ENCODE measurements at regions not wholly inside any gene's neighbourhood (a gene's known extent, or its start where the extent isn't known, plus 50 kb on each side); places are given as distances from the start of the nearest gene placed in this dataset.
"Not testable (repeated sequence)": the region's sequence is repeated elsewhere in the genome, so short reads cannot be mapped to it uniquely, and the experiment has no call there.

- Histone ChIP-seq H3K27me3 (ENCODE audit: control insufficient read depth in 5 of 5, insufficient read depth in 4 of 5, low read length in 5 of 5) (peaks cover 0 to under 1% (median 0%) of the 10 kb centered on the region in 5 donors), H3K4me1 (ENCODE audit: control insufficient read depth in 5 of 5, insufficient read depth in 5 of 5, low read length in 5 of 5) (no peaks in the 10 kb centered on the region), H3K36me3 (ENCODE audit: control insufficient read depth in 5 of 5, insufficient read depth in 5 of 5, low read length in 5 of 5) (no peaks in the 10 kb centered on the region), H3K9ac (ENCODE audit: low read length in 5 of 5) (no peak overlapping the region), H3K9me3 (ENCODE audit: control insufficient read depth in 5 of 5, low read length in 5 of 5) (no peaks in the 10 kb centered on the region), H3K27ac (ENCODE audit: low read depth, low read length) (no peak overlapping the region), H3K4me3 (ENCODE audit: low read depth in 1 of 5, low read length in 5 of 5) (no peak overlapping the region)
Measured at GRCh38 chrX:114272096-114272686, 311.7 kb upstream of the HTR2C start.

- H3K9ac ChIP-seq (ENCODE audit: low read length in 5 of 5); H3K27ac ChIP-seq (ENCODE audit: low read depth, low read length); H3K36me3 ChIP-seq (ENCODE audit: control insufficient read depth in 5 of 5, insufficient read depth in 5 of 5, low read length in 5 of 5); H3K27me3 ChIP-seq (ENCODE audit: control insufficient read depth in 5 of 5, insufficient read depth in 4 of 5, low read length in 5 of 5); H3K4me1 ChIP-seq (ENCODE audit: control insufficient read depth in 5 of 5, insufficient read depth in 5 of 5, low read length in 5 of 5); H3K4me3 ChIP-seq (ENCODE audit: low read depth in 1 of 5, low read length in 5 of 5); H3K9me3 ChIP-seq (ENCODE audit: control insufficient read depth in 5 of 5, low read length in 5 of 5): not testable (repeated sequence)
Measured at GRCh38 chrX:114270371-114270770, 313.5 kb upstream of the HTR2C start.

GRCh38 chrX:114268643-114269042, 315.2 kb upstream of the HTR2C start:
- H3K4me1 ChIP-seq (ENCODE audit: control insufficient read depth in 5 of 5, insufficient read depth in 5 of 5, low read length in 5 of 5), result no peaks in the 10 kb centered on the region
- H3K27me3 ChIP-seq (ENCODE audit: control insufficient read depth in 5 of 5, insufficient read depth in 4 of 5, low read length in 5 of 5), result peaks cover 0 to 6% (median 0%) of the 10 kb centered on the region in 5 donors
- H3K36me3 ChIP-seq (ENCODE audit: control insufficient read depth in 5 of 5, insufficient read depth in 5 of 5, low read length in 5 of 5), result no peaks in the 10 kb centered on the region
- no peak overlapping the region for H3K4me3 ChIP-seq (ENCODE audit: low read depth in 1 of 5, low read length in 5 of 5)
- no peaks in the 10 kb centered on the region for H3K9me3 ChIP-seq (ENCODE audit: control insufficient read depth in 5 of 5, low read length in 5 of 5)
- H3K27ac ChIP-seq (ENCODE audit: low read depth, low read length), result no peak overlapping the region
- no peak overlapping the region for H3K9ac ChIP-seq (ENCODE audit: low read length in 5 of 5)

- no peak overlapping the region for H3K4me3 ChIP-seq (ENCODE audit: low read depth in 1 of 5, low read length in 5 of 5)
- no peaks in the 10 kb centered on the region for H3K9me3 ChIP-seq (ENCODE audit: control insufficient read depth in 5 of 5, low read length in 5 of 5)
- no peaks in the 10 kb centered on the region for H3K4me1 ChIP-seq (ENCODE audit: control insufficient read depth in 5 of 5, insufficient read depth in 5 of 5, low read length in 5 of 5)
- H3K27me3 ChIP-seq (ENCODE audit: control insufficient read depth in 5 of 5, insufficient read depth in 4 of 5, low read length in 5 of 5), result peaks cover 0 to 8% (median 0%) of the 10 kb centered on the region in 5 donors
- H3K36me3 ChIP-seq (ENCODE audit: control insufficient read depth in 5 of 5, insufficient read depth in 5 of 5, low read length in 5 of 5), result no peaks in the 10 kb centered on the region
- H3K9ac ChIP-seq (ENCODE audit: low read length in 5 of 5), result no peak overlapping the region
- no peak overlapping the region for H3K27ac ChIP-seq (ENCODE audit: low read depth, low read length)
Measured at GRCh38 chrX:114267142-114267541, 316.7 kb upstream of the HTR2C start.

GRCh38 chrX:114252186-114252585, 331.7 kb upstream of the HTR2C start:
- H3K9ac ChIP-seq (ENCODE audit: low read length in 5 of 5), result no peak overlapping the region
- H3K27ac ChIP-seq (ENCODE audit: low read depth, low read length), result no peak overlapping the region
- H3K4me3 ChIP-seq (ENCODE audit: low read depth in 1 of 5, low read length in 5 of 5), result no peak overlapping the region
- H3K9me3 ChIP-seq (ENCODE audit: control insufficient read depth in 5 of 5, low read length in 5 of 5), result no peaks in the 10 kb centered on the region
- no peaks in the 10 kb centered on the region for H3K4me1 ChIP-seq (ENCODE audit: control insufficient read depth in 5 of 5, insufficient read depth in 5 of 5, low read length in 5 of 5)
- peaks cover 0 to 8% (median 3%) of the 10 kb centered on the region in 5 donors for H3K27me3 ChIP-seq (ENCODE audit: control insufficient read depth in 5 of 5, insufficient read depth in 4 of 5, low read length in 5 of 5)
- H3K36me3 ChIP-seq (ENCODE audit: control insufficient read depth in 5 of 5, insufficient read depth in 5 of 5, low read length in 5 of 5), result no peaks in the 10 kb centered on the region

- no peaks in the 10 kb centered on the region for H3K9me3 ChIP-seq (ENCODE audit: control insufficient read depth in 5 of 5, low read length in 5 of 5)
- H3K4me3 ChIP-seq (ENCODE audit: low read depth in 1 of 5, low read length in 5 of 5), result no peak overlapping the region
- no peak overlapping the region for H3K9ac ChIP-seq (ENCODE audit: low read length in 5 of 5)
Measured at GRCh38 chrX:114251575-114251974, 332.3 kb upstream of the HTR2C start.

GRCh38 chrX:114221445-114221844, 362.4 kb upstream of the HTR2C start:
- Histone ChIP-seq H3K36me3 (ENCODE audit: control insufficient read depth in 5 of 5, insufficient read depth in 5 of 5, low read length in 5 of 5) (no peaks in the 10 kb centered on the region), H3K4me3 (ENCODE audit: low read depth in 1 of 5, low read length in 5 of 5) (no peak overlapping the region), H3K9ac (ENCODE audit: low read length in 5 of 5) (no peak overlapping the region), H3K27ac (ENCODE audit: low read depth, low read length) (no peak overlapping the region), H3K27me3 (ENCODE audit: control insufficient read depth in 5 of 5, insufficient read depth in 4 of 5, low read length in 5 of 5) (peaks cover 0 to 4% (median 0%) of the 10 kb centered on the region in 5 donors), H3K9me3 (ENCODE audit: control insufficient read depth in 5 of 5, low read length in 5 of 5) (no peaks in the 10 kb centered on the region), H3K4me1 (ENCODE audit: control insufficient read depth in 5 of 5, insufficient read depth in 5 of 5, low read length in 5 of 5) (no peaks in the 10 kb centered on the region)

More at GRCh38 chrX:114251575-114251974, 332.3 kb upstream of the HTR2C start:
- H3K4me1 ChIP-seq (ENCODE audit: control insufficient read depth in 5 of 5, insufficient read depth in 5 of 5, low read length in 5 of 5), result no peaks in the 10 kb centered on the region
- H3K27ac ChIP-seq (ENCODE audit: low read depth, low read length), result no peak overlapping the region
- H3K36me3 ChIP-seq (ENCODE audit: control insufficient read depth in 5 of 5, insufficient read depth in 5 of 5, low read length in 5 of 5), result no peaks in the 10 kb centered on the region
- H3K27me3 ChIP-seq (ENCODE audit: control insufficient read depth in 5 of 5, insufficient read depth in 4 of 5, low read length in 5 of 5), result peaks cover 0 to 8% (median 3%) of the 10 kb centered on the region in 5 donors

GRCh38 chrX:114210879-114211278, 373.0 kb upstream of the HTR2C start:
- H3K27ac ChIP-seq (ENCODE audit: low read depth, low read length), result no peak overlapping the region
- no peak overlapping the region for H3K9ac ChIP-seq (ENCODE audit: low read length in 5 of 5)
- H3K9me3 ChIP-seq (ENCODE audit: control insufficient read depth in 5 of 5, low read length in 5 of 5), result no peaks in the 10 kb centered on the region

GRCh38 chrX:114201622-114202021, 382.3 kb upstream of the HTR2C start:
- Histone ChIP-seq H3K27me3 (ENCODE audit: control insufficient read depth in 5 of 5, insufficient read depth in 4 of 5, low read length in 5 of 5) (peaks cover 0 to 6% (median 0%) of the 10 kb centered on the region in 5 donors), H3K9me3 (ENCODE audit: control insufficient read depth in 5 of 5, low read length in 5 of 5) (peaks cover 0 to 2% (median 0%) of the 10 kb centered on the region in 5 donors), H3K4me1 (ENCODE audit: control insufficient read depth in 5 of 5, insufficient read depth in 5 of 5, low read length in 5 of 5) (no peaks in the 10 kb centered on the region), H3K27ac (ENCODE audit: low read depth, low read length) (no peak overlapping the region), H3K4me3 (ENCODE audit: low read depth in 1 of 5, low read length in 5 of 5) (no peak overlapping the region), H3K36me3 (ENCODE audit: control insufficient read depth in 5 of 5, insufficient read depth in 5 of 5, low read length in 5 of 5) (no peaks in the 10 kb centered on the region), H3K9ac (ENCODE audit: low read length in 5 of 5) (no peak overlapping the region)

More at GRCh38 chrX:114210879-114211278, 373.0 kb upstream of the HTR2C start:
- Histone ChIP-seq H3K4me1 (ENCODE audit: control insufficient read depth in 5 of 5, insufficient read depth in 5 of 5, low read length in 5 of 5) (no peaks in the 10 kb centered on the region), H3K36me3 (ENCODE audit: control insufficient read depth in 5 of 5, insufficient read depth in 5 of 5, low read length in 5 of 5) (no peaks in the 10 kb centered on the region), H3K4me3 (ENCODE audit: low read depth in 1 of 5, low read length in 5 of 5) (no peak overlapping the region), H3K27me3 (ENCODE audit: control insufficient read depth in 5 of 5, insufficient read depth in 4 of 5, low read length in 5 of 5) (peaks cover 0 to 5% (median 0%) of the 10 kb centered on the region in 5 donors)

- H3K36me3 ChIP-seq (ENCODE audit: control insufficient read depth in 5 of 5, insufficient read depth in 5 of 5, low read length in 5 of 5), result no peaks in the 10 kb centered on the region
- no peak overlapping the region for H3K27ac ChIP-seq (ENCODE audit: low read depth, low read length)
- peaks cover 0 to 6% (median 2%) of the 10 kb centered on the region in 5 donors for H3K9me3 ChIP-seq (ENCODE audit: control insufficient read depth in 5 of 5, low read length in 5 of 5)
- peaks cover 0 to 19% (median 3%) of the 10 kb centered on the region in 5 donors for H3K27me3 ChIP-seq (ENCODE audit: control insufficient read depth in 5 of 5, insufficient read depth in 4 of 5, low read length in 5 of 5)
- no peaks in the 10 kb centered on the region for H3K4me1 ChIP-seq (ENCODE audit: control insufficient read depth in 5 of 5, insufficient read depth in 5 of 5, low read length in 5 of 5)
- no peak overlapping the region for H3K4me3 ChIP-seq (ENCODE audit: low read depth in 1 of 5, low read length in 5 of 5)
- H3K9ac ChIP-seq (ENCODE audit: low read length in 5 of 5), result no peak overlapping the region
Measured at GRCh38 chrX:114181195-114181594, 402.7 kb upstream of the HTR2C start.

Data from subcutaneous abdominal adipose tissue (tissue), 5 donors.